HG02623 (cell line): ENCODE measurements at regions not wholly inside any gene's neighbourhood (a gene's known extent, or its start where the extent isn't known, plus 50 kb on each side); places are given as distances from the start of the nearest gene placed in this dataset.

Experiments used
- ATAC-seq: cut with Tn5 transposase; IDR thresholded peaks from one replicate; pipeline ENCODE4 v1.9.1; 2021; ENCODE audit warnings: moderate library complexity; ENCODE audit not compliant: unreplicated experiment

DNA sequence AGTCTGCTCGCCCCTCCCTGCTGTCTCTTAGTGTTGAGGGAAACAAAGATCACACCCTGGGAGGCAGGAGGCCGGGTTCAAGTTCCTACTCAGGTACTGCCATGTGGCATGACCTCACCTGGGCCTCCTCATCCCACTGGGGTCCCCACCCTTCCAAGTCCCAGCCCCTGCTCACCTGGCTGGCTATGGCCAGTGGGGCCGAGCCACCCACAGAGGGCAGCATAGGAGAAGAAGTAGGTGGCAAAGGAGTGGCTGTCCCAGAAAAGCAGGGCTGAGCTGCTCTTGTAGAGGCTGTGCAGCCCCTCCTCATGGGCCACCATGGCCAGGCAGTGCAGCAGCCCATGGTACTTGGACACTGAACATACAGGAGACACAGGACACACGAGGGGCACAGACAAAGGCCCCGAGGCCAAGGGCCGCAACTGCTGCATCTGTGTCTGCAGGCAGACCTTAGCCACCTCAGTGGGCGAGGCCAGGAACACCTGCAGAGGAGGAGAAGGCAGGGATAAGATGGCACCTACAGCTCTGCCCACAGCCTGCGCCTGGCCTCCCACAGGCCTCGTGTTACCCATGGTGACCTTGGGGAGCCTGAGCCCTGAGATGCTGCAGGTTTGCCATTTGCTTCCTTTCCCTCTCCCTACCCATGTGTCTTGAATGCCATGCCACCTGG is 50.6 kb upstream of the MPEG1 start:
- ATAC-seq: no peak
